ENCODE measurements at regions not wholly inside any gene's neighbourhood (a gene's known extent, or its start where the extent isn't known, plus 50 kb on each side); places are given as distances from the start of the nearest gene placed in this dataset.
"Not testable (repeated sequence)": the region's sequence is repeated elsewhere in the genome, so short reads cannot be mapped to it uniquely, and the experiment has no call there.

DNA sequence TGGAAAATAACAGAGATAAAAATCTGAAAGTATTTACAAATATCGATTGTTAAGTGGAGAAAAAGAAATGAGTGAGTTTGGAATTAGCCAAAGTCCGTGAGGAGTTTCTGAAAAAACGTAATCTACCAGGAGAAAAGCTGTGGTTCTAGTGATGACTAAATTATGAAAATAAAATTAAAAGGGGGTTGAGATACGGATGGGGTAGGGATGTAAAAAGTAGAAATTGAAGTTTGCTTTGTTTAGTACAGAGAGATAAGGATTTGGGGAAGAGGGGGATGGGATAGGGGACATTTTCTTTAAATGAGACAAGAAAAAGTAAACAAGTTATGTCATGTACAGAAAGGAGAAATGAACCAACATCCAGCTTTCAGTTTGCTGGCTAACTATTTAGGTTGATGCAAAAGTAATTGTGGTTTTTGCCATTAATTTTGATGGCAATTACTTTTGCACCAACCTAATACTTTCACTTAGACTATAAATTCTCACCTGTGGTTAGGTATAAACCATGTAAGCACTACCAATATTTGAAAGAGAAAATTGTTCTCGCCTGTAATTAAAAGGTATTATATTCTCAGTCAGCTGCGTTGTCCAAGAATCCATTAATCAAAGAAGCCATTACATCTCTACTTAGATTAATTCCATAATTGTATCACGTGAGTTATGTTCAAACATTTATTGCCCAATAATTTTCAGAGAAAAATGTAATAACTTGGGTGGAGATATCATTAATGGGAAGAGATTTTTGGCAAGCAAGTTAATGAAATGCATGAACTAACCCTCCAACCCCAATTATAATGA, 143.0 kb upstream of the NRP1 start:
- no peak for DNase-seq (ENCODE audit: low spot score in 2 of 2)
- Mint-ChIP-seq H3K27me3 (no peaks in the 10 kb centered on the region), H3K4me1 (no peaks in the 10 kb centered on the region), H3K36me3 (no peaks in the 10 kb centered on the region), H3K9me3 (peaks cover 2% of the 10 kb centered on the region), H3K4me3 (no peak overlapping the region), H3K27ac (no peak overlapping the region)
- no peak for ATAC-seq (ENCODE audit: low read depth)

DNA sequence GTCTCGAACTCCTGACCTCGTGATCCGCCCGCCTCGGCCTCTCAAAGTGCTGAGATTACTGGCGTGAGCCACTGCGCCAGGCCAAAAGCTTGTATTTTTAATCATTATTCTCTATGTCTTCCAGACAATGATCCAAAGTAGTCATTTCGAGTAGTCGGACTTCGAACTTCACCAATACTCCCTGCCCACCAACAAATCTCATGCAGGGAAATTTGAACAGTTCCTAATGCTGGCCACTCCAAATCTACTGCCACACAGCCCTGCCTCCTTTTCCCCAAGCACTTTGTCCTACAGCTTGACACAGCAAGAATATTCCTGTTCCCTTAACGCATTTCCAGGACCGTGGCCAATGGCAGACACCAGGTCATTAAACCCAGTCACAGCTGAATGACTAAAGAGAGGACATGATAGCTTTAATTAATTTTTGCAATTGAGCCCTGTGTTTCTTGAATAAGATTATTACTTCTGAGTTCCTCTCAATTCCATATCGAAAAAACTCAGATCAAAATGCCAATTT, 142.3 kb upstream of the NRP1 start:
- ATAC-seq (ENCODE audit: low read depth) (no peak), DNase-seq (ENCODE audit: low spot score in 2 of 2) (no peak)
- no peaks in the 10 kb centered on the region for H3K27me3 Mint-ChIP-seq
- no peaks in the 10 kb centered on the region for H3K4me1 Mint-ChIP-seq
- H3K9me3 Mint-ChIP-seq: peaks cover 4% of the 10 kb centered on the region
- H3K27ac Mint-ChIP-seq: no peak overlapping the region
- no peaks in the 10 kb centered on the region for H3K36me3 Mint-ChIP-seq
- no peak overlapping the region for H3K4me3 Mint-ChIP-seq

DNA sequence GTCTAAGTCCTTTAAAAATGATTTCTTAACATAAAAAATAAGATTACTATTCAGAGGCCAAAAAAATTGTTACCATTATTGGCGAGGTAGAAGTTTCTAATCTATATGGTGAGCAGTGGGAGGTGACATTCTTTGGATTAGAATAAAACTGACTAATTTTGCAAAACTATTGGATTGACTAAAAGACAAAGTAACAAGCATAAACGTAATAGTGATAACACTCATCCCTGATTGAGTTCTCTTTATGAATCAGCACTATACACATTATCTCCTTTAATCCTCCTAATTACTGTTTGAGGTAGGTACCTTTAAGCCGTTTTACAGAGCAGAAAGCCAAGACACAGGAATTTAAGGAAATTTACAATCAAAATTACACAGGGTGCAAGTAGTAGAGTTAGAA, 139.2 kb upstream of the NRP1 start:
- peaks cover 7% of the 10 kb centered on the region for H3K9me3 Mint-ChIP-seq
- H3K4me3 Mint-ChIP-seq: no peak overlapping the region
- no peaks in the 10 kb centered on the region for H3K27me3 Mint-ChIP-seq
- H3K4me1 Mint-ChIP-seq: no peaks in the 10 kb centered on the region
- ATAC-seq (ENCODE audit: low read depth) (no peak), DNase-seq (ENCODE audit: low spot score in 2 of 2) (no peak)
- H3K36me3 Mint-ChIP-seq: no peaks in the 10 kb centered on the region
- no peak overlapping the region for H3K27ac Mint-ChIP-seq

DNA sequence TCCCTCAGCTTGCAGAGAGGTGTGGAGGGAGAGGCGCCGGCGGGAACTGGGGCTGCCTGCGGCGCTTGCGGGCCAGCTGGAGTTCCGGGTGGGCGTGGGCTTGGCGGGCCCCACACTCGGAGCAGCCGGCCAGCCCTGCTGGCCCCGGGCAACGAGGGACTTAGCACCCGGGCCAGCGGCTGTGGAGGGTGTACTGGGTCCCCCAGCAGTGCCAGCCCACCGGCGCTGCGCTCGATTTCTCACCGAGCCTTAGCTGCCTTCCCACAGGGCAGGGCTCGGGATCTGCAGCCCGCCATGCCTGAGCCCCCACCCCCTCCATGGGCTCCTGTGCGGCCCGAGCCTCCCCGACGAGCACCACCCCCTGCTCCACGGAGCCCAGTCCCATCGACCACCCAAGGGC, 133.5 kb upstream of the NRP1 start:
- not testable (repeated sequence) for H3K27ac Mint-ChIP-seq; H3K36me3 Mint-ChIP-seq; H3K4me3 Mint-ChIP-seq; H3K9me3 Mint-ChIP-seq; DNase-seq (ENCODE audit: low spot score in 2 of 2); ATAC-seq (ENCODE audit: low read depth); H3K4me1 Mint-ChIP-seq; H3K27me3 Mint-ChIP-seq

DNA sequence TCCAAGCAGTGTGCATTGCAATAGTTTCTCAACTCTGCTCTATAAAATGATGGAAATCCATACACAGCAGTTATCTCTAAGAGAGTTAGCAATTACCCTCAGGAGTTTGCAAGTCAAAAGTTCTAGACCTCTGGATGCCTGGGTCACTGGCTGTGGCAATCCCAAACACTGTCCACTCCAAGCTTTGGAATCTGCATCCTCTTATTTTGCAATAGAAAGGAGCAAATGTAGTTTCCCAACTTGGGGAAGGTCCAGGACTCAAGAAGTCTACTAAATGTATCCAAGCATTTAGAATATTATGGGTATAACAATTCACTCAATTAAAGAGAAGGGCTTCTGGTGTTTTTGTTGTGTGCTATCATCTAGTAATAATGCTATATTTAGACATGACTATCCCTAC, 131.3 kb upstream of the NRP1 start:
- peaks cover 3% of the 10 kb centered on the region for H3K9me3 Mint-ChIP-seq
- no peaks in the 10 kb centered on the region for H3K36me3 Mint-ChIP-seq
- no peak overlapping the region for H3K4me3 Mint-ChIP-seq
- DNase-seq (ENCODE audit: low spot score in 2 of 2) (no peak), ATAC-seq (ENCODE audit: low read depth) (no peak)
- H3K27me3 Mint-ChIP-seq: no peaks in the 10 kb centered on the region
- no peaks in the 10 kb centered on the region for H3K4me1 Mint-ChIP-seq
- no peak overlapping the region for H3K27ac Mint-ChIP-seq

DNA sequence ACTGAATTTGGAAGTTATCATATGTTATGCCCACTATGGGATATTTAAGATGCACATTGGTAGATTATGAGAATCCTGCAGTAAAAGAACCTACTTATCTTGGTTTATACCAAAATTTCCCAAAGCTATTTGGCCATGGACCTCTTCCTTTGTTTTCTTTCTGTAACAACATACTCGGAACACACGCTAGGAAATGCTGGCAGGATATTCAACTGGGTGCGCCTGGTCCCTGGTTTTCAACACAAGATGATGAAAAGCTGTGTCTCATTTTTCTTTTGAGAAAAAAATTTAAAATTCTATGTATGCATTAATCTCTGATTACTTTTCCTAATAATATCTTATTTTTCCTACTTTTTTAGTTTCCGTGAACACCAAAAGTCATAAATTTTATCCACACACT, 128.5 kb upstream of the NRP1 start:
- H3K9me3 Mint-ChIP-seq: no peaks in the 10 kb centered on the region
- H3K4me3 Mint-ChIP-seq: no peak overlapping the region
- H3K27me3 Mint-ChIP-seq: no peaks in the 10 kb centered on the region
- H3K27ac Mint-ChIP-seq: no peak overlapping the region
- H3K36me3 Mint-ChIP-seq: no peaks in the 10 kb centered on the region
- DNase-seq (ENCODE audit: low spot score in 2 of 2) (no peak), ATAC-seq (ENCODE audit: low read depth) (no peak)
- no peaks in the 10 kb centered on the region for H3K4me1 Mint-ChIP-seq

DNA sequence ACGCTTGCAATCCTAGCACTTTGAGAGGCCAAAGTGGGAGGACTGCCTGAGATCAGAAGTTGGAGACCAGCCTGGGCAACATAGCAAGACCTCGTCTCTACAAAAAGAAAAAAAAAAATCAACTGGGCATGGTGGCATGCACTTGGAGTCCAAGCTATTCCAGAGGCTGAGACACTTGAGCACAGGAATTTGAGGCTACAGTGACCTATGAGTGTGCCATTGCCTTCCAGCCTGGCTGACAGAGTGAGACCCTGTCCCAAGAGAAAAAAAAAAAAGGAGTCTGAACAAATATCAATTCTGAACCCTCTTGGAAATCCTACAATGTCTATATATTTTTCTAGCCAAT, 126.8 kb upstream of the NRP1 start:
- Mint-ChIP-seq H3K4me1 (no peaks in the 10 kb centered on the region), H3K27ac (no peak overlapping the region), H3K4me3 (no peak overlapping the region), H3K9me3 (no peaks in the 10 kb centered on the region), H3K27me3 (no peaks in the 10 kb centered on the region), H3K36me3 (no peaks in the 10 kb centered on the region)
- DNase-seq (ENCODE audit: low spot score in 2 of 2) (no peak), ATAC-seq (ENCODE audit: low read depth) (no peak)

DNA sequence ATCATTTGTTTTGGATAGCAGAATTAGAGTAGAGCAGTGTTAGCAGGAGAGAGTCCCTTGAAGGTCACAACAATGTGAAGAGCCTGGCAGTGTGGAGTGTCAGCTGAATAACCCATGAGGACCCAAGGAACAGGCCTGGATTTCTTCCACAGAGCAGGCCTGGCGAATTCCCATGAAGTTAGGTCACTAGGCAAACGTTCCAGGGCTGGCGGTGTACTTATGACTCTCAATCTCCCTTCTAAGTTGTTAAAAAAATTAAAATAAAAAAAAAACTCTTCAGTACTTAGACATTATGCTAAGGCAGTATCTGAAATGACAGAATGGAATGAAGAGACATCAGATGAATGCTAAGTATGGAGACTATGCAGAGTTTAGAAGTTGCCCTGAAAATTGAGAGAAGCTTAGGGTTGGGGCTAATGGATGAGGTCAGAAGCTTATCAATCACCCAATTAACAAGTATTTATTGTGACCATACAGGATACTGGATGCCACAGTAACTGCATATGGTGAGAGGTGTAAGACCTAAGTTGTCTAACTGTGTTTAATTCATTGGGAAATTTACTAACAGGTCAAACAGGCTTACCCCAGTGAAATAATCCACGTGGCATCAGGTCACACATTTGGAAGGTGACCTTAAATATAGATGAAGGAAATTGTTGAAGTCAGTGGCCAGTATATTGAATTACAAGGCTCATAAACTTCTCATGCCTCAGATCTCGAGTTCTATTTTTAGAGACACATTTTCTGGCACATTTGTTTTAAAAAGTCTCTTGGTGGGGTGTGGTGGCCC, 126.2 kb upstream of the NRP1 start:
- Mint-ChIP-seq H3K27ac (no peak overlapping the region), H3K4me3 (no peak overlapping the region), H3K27me3 (no peaks in the 10 kb centered on the region), H3K4me1 (no peaks in the 10 kb centered on the region), H3K9me3 (no peaks in the 10 kb centered on the region), H3K36me3 (no peaks in the 10 kb centered on the region)
- no peak for ATAC-seq (ENCODE audit: low read depth)
- no peak for DNase-seq (ENCODE audit: low spot score in 2 of 2)

DNA sequence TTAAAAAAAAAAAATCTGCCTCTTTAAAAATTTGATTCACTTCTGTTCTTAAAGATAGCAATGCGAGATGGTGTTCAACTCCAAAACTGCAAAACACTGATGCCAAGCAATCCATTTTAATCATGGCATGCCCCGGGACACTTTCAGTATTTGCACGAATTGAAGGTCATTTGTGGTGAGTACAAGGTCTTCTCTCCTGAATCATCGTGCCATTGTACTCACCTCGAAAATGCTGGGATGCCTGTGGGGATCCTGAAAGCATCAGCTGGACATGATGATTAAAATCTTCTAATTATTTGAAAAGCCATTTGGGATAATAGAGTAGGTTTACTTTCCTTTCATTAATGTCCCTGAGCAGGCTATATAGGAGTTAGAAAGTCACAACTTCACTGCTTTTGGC, 125.1 kb upstream of the NRP1 start:
- no peaks in the 10 kb centered on the region for H3K9me3 Mint-ChIP-seq
- H3K4me3 Mint-ChIP-seq: no peak overlapping the region
- DNase-seq (ENCODE audit: low spot score in 2 of 2) (no peak), ATAC-seq (ENCODE audit: low read depth) (no peak)
- no peaks in the 10 kb centered on the region for H3K36me3 Mint-ChIP-seq
- no peaks in the 10 kb centered on the region for H3K4me1 Mint-ChIP-seq
- H3K27ac Mint-ChIP-seq: no peak overlapping the region
- no peaks in the 10 kb centered on the region for H3K27me3 Mint-ChIP-seq

DNA sequence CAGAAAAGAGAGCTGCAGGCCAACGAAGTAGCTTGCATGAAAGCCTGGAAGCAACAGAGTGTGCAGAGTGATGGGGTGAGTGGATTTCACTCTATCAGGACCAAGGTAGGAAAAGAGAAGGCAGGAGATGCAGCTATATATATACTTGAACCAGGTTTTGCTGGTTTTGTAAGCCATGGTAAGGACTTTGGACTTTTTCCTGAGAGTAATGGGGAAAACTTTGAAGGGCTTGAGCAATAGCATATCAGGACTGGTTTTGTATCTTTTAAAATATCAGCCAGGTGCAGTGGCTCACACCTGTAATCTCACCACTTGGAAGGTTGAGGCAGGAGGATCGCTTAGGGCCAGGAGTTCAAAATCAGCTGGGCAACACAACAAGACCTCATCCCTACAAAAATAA, 120.6 kb upstream of the NRP1 start:
- Mint-ChIP-seq H3K4me3 (no peak overlapping the region), H3K4me1 (no peaks in the 10 kb centered on the region), H3K9me3 (peaks cover 5% of the 10 kb centered on the region), H3K27ac (no peak overlapping the region), H3K36me3 (peaks cover 4% of the 10 kb centered on the region), H3K27me3 (no peaks in the 10 kb centered on the region)
- no peak for ATAC-seq (ENCODE audit: low read depth)
- no peak for DNase-seq (ENCODE audit: low spot score in 2 of 2)

DNA sequence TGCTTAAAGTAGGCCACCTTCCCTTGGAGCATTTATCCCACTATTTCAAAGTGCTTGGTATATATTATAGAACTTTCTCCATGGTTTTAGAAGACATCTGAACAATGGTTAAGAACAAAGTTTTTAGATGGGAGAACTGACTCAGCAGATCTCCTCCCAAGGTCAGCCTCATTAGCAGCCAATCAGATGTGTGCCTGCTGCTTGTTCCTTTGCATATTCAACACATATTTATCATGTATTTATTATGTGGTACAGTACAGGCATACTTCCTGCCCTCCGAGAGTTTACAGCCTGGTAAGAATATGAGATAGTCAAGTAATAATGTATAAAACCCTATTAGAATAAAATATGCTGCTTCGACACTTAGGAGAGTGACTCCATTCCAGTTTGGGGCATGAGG, 120.1 kb upstream of the NRP1 start:
- no peaks in the 10 kb centered on the region for H3K27me3 Mint-ChIP-seq
- H3K36me3 Mint-ChIP-seq: peaks cover 4% of the 10 kb centered on the region
- H3K4me1 Mint-ChIP-seq: no peaks in the 10 kb centered on the region
- no peak overlapping the region for H3K4me3 Mint-ChIP-seq
- no peak for DNase-seq (ENCODE audit: low spot score in 2 of 2)
- peaks cover 5% of the 10 kb centered on the region for H3K9me3 Mint-ChIP-seq
- no peak overlapping the region for H3K27ac Mint-ChIP-seq
- ATAC-seq (ENCODE audit: low read depth): no peak

DNA sequence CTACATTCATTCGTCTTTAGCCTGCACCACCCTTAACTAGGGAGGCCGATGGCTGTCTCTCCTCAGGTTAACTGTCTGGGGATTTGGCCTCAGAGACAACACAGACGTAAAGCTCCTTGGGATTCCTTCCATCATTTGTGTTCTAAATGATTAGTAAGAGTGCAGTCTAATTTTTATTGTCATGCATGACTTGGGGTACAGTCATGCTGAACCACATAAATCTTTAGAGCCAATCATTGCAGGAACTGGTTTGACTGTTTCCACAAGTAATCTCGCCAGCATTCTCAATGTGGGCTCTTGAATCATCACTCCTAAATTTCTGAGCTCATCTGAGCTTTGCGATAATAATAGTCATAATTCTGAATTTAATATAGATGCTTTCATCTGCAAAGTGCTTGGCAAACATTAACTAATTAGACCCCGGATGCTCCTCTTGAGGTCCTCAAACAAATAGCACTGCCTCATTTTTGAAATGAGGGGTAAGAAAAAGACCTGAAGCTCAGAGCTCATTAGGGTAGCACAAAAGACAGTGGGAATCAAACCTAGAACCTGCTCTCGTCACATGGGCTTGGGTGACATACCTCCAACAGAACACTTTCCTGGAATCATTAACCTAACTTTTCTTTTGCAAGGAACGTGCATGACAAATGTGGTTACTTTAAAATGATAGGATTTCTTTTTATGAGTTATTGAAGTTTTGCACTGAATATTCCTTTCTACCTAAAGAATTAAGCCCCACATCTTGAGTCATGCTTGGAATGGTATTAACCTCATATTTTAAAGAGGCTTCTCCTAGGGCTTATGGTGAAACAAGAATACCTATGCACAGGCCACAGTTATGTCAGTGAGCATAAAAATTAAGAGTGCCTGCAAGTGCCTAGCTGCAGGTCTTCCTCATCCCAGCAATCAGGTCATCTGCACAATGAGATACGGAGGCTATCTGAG, 118.9 kb upstream of the NRP1 start:
- no peak overlapping the region for H3K4me3 Mint-ChIP-seq
- no peak for ATAC-seq (ENCODE audit: low read depth)
- H3K36me3 Mint-ChIP-seq: peaks cover 4% of the 10 kb centered on the region
- peaks cover 5% of the 10 kb centered on the region for H3K9me3 Mint-ChIP-seq
- H3K27me3 Mint-ChIP-seq: no peaks in the 10 kb centered on the region
- DNase-seq (ENCODE audit: low spot score in 2 of 2): no peak
- no peaks in the 10 kb centered on the region for H3K4me1 Mint-ChIP-seq
- H3K27ac Mint-ChIP-seq: no peak overlapping the region

DNA sequence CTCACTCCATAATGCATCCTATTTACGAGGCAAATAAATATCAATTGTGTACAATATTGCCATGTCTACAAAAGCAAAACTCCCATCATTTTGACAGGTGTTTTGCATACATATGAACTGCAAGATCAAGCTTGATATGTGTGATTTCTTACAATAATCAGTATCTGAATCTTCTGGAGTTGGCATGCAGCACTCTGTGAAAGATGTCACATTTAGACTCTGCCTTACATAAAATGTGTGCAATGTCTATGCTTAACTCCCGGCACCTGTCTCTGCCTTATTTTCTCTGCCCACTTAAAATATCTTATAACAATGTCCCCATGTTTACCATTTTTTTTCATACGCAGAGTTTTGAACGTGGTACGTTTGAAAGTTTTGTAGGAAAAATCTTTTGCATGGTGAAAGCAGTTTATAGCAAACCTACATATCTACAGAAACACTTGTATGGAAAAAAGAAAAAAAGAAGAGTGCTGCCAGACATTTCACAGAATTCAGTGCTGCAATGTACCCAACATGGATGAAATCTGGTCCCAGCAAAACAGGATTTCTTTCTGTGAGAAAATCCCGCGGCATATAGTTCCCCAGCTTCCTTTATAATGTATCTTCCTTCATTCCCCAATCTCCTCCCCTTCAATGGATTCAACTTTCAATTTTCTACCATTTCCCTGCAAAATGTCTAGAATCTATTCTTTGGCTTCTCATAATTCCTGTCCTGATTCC, 114.1 kb upstream of the NRP1 start:
- Mint-ChIP-seq H3K36me3 (peaks cover 4% of the 10 kb centered on the region), H3K27me3 (no peaks in the 10 kb centered on the region), H3K9me3 (peaks cover 5% of the 10 kb centered on the region), H3K27ac (no peak overlapping the region), H3K4me3 (no peak overlapping the region), H3K4me1 (no peaks in the 10 kb centered on the region)
- ATAC-seq (ENCODE audit: low read depth): no peak
- DNase-seq (ENCODE audit: low spot score in 2 of 2): no peak
